Adrenal gland (tissue), 5 donors: ENCODE measurements at regions not wholly inside any gene's neighbourhood (a gene's known extent, or its start where the extent isn't known, plus 50 kb on each side); places are given as distances from the start of the nearest gene placed in this dataset.

Experiments used
- POLR2A ChIP-seq, 2 donors: fragments of 450-650 bp; IDR thresholded peaks; one replicate each; pipeline ENCODE4 v1.6.1; 2017; ENCODE audit warnings: antibody characterized with exemption in 2 of 2, mild to moderate bottlenecking in 2 of 2, moderate library complexity in 1 of 2
- TF ChIP-seq, protein P1 (sequence below), 6 experiments: fragments of 450-650 bp in 4 of 6; fragments of 200-600 bp in 2 of 6; sonication (generic) in 1 of 6; IDR thresholded peaks; 1 replicate in 5 of 6; 2 replicates in 1 of 6; pipeline versions ENCODE4 v1.5.1 to v1.8.0; 2016 to 2021; ENCODE audit warnings: antibody characterized with exemption in 6 of 6, mild to moderate bottlenecking in 2 of 6, moderate library complexity in 1 of 6
- donor health status: DM: no; HTN: no; CAD: no.

DNA sequence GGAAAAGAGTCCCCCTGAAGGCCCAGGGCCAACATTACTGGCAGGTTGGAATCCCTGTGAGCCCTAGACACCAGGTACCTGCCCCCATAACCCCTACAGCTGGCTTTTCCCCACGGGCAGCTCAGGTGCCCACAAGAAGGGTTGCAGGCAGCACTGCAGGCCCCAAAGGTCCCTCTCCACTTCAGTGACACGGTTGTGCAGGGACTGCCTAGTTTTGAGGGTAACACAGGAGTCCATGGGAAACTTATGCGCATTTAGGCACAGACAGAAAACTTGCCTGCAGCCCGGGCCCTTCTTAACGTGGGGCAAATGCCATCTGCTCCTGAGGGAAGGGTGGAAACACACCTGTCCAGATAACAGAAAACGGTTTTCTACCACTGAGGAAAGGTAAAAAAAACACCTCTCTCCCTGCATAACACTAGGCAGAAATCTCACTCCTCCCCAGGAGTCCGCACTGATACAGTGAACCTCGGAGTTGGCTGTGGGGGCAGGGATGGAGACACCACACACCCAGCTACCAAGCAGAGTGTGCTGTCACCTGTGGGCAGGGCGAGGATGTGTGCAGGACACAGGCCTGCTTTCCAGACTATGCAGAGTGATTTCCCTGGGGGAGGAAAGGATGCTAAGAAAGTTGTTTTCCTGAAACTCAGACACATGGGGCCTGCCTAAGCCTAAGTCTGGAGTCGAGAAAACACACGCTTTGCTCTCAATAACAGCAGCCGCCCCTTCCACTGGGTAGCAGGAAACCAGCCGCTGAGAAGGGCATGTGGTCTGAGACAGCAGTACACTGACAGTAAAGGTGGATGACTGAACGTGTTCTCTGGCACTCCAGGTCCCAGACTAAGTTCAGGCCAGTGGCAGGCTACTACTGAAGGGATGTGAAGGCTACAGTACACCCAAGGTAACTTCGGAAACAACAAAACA, 819.4 kb downstream of the DCDC2C start:
- TF ChIP-seq POLR2A (IDR thresholded peaks at IDR 0.05) = no peak
- TF ChIP-seq, protein P1, sequence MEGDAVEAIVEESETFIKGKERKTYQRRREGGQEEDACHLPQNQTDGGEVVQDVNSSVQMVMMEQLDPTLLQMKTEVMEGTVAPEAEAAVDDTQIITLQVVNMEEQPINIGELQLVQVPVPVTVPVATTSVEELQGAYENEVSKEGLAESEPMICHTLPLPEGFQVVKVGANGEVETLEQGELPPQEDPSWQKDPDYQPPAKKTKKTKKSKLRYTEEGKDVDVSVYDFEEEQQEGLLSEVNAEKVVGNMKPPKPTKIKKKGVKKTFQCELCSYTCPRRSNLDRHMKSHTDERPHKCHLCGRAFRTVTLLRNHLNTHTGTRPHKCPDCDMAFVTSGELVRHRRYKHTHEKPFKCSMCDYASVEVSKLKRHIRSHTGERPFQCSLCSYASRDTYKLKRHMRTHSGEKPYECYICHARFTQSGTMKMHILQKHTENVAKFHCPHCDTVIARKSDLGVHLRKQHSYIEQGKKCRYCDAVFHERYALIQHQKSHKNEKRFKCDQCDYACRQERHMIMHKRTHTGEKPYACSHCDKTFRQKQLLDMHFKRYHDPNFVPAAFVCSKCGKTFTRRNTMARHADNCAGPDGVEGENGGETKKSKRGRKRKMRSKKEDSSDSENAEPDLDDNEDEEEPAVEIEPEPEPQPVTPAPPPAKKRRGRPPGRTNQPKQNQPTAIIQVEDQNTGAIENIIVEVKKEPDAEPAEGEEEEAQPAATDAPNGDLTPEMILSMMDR (IDR thresholded peaks at IDR 0.05) = no peak
